Neutrophil (primary cell): ENCODE measurements at regions not wholly inside any gene's neighbourhood (a gene's known extent, or its start where the extent isn't known, plus 50 kb on each side); places are given as distances from the start of the nearest gene placed in this dataset.
"Not testable (repeated sequence)": the region's sequence is repeated elsewhere in the genome, so short reads cannot be mapped to it uniquely, and the experiment has no call there.

ENCODE experiments used
- H3K27ac ChIP-seq: fragments of 200-600 bp; sonication (generic); 2 replicates; pipeline ENCODE4 v1.5.1; 2016; ENCODE audit warnings: mild to moderate bottlenecking, moderate library complexity
- H3K27me3 ChIP-seq: fragments of 200-600 bp; sonication (generic); 2 replicates; pipeline ENCODE4 v1.6.0; 2016; ENCODE audit warnings: mild to moderate bottlenecking
- H3K36me3 ChIP-seq: fragments of 200-600 bp; sonication (generic); 2 replicates; pipeline ENCODE4 v1.5.1; 2017
- H3K4me1 ChIP-seq, 2 experiments: fragments of 200-600 bp in 1 of 2; sonication (generic) in 1 of 2; 1 replicate in 1 of 2; 2 replicates in 1 of 2; pipeline versions ENCODE4 v1.5.1 to v1.6.1; 2013 to 2016; ENCODE audit warnings: low read depth in 1 of 2, low read length in 1 of 2, mild to moderate bottlenecking in 1 of 2, moderate library complexity in 1 of 2; ENCODE audit not compliant: control insufficient read depth in 1 of 2, insufficient read depth in 1 of 2
- H3K4me3 ChIP-seq, 2 experiments: fragments of 200-600 bp in 1 of 2; sonication (generic) in 1 of 2; 1 replicate in 1 of 2; 2 replicates in 1 of 2; pipeline ENCODE4 v1.5.1; 2013 to 2016; ENCODE audit warnings: low read depth in 1 of 2, low read length in 1 of 2, mild to moderate bottlenecking in 1 of 2, moderate library complexity in 1 of 2
- H3K9me3 ChIP-seq: fragments of 200-600 bp; sonication (generic); 2 replicates; pipeline ENCODE4 v1.5.1; 2016
- TF ChIP-seq, protein P1 (sequence below): fragments of 200-600 bp; sonication (generic); IDR thresholded peaks from 2 replicates; pipeline ENCODE4 v1.5.1; 2016; ENCODE audit warnings: antibody characterized with exemption

DNA sequence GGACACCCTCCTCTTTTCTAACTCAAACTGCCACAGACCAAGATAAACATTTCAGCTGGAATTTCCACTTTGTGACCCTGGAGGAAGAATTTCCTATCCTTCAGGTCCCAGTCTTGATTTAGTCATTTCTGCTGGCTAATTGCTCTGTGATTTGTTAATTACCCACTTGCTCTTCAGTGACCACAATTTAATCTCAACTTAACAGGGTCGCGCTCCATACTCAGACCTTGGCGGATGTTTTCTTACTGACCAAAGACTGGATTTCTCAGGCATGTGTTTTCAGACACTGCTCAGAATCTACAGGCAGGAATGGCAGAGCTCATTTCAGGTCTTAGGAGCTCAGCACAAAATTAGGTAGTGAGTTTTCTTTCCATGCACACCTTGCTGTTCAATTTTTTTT lies 188.9 kb downstream of the ASMT start:
- Histone ChIP-seq H3K9me3 (no peaks in the 10 kb centered on the region), H3K4me1 (no peaks in the 10 kb centered on the region), H3K4me3 (no peak overlapping the region), H3K27me3 (no peaks in the 10 kb centered on the region), H3K36me3 (no peaks in the 10 kb centered on the region), H3K27ac (no peak overlapping the region)
- TF ChIP-seq, protein P1, sequence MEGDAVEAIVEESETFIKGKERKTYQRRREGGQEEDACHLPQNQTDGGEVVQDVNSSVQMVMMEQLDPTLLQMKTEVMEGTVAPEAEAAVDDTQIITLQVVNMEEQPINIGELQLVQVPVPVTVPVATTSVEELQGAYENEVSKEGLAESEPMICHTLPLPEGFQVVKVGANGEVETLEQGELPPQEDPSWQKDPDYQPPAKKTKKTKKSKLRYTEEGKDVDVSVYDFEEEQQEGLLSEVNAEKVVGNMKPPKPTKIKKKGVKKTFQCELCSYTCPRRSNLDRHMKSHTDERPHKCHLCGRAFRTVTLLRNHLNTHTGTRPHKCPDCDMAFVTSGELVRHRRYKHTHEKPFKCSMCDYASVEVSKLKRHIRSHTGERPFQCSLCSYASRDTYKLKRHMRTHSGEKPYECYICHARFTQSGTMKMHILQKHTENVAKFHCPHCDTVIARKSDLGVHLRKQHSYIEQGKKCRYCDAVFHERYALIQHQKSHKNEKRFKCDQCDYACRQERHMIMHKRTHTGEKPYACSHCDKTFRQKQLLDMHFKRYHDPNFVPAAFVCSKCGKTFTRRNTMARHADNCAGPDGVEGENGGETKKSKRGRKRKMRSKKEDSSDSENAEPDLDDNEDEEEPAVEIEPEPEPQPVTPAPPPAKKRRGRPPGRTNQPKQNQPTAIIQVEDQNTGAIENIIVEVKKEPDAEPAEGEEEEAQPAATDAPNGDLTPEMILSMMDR = no peak

DNA sequence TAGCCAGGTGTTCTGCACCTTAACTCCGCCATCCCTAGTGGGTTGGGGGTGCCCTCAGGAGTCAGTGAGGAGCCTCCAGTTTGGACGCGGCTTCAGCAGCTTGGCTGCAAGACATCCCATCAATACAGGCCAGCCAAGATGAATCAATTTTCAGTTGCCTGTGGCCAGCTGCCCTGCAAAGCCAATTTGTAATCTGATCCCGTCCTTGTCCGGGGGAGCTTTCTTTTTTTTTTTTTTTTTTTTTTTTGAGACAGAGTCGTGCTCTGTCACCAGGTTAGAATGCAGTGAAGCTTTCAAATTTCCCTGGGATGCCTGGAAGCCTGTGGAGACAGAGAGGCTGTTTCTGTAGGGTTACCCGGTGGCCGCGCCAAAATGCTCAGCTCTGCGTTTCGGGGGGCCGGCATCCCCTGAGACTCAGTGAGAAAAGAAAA lies 192.5 kb downstream of the ASMT start:
- TF ChIP-seq, protein P1 = no peak
- no peaks in the 10 kb centered on the region for H3K36me3 ChIP-seq
- H3K9me3 ChIP-seq = no peaks in the 10 kb centered on the region
- no peaks in the 10 kb centered on the region for H3K4me1 ChIP-seq
- no peak overlapping the region for H3K27ac ChIP-seq
- no peaks in the 10 kb centered on the region for H3K27me3 ChIP-seq
- H3K4me3 ChIP-seq = no peak overlapping the region

DNA sequence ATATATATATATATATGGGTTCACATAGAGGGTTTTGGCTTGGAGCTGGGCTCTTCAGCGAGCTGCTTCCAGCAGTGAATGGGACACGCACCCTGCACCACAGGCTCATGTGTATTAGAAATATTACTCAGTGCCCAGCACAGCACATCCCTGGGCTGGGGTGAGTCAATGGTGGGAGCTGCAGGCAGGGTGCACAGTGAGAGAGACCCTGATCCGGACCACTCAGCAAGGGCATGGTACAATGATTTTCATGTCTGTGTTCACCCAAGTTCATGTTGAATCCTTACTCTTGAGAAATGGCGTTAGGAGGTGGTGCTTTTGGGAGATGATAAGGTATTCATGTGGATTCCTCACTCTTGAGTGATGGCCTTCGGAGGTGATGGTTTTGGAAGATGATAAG lies 194.7 kb downstream of the ASMT start:
- H3K27me3 ChIP-seq = no peaks in the 10 kb centered on the region
- no peaks in the 10 kb centered on the region for H3K36me3 ChIP-seq
- H3K4me3 ChIP-seq = no peak overlapping the region
- no peak overlapping the region for H3K27ac ChIP-seq
- TF ChIP-seq, protein P1 = no peak
- H3K4me1 ChIP-seq = no peaks in the 10 kb centered on the region
- H3K9me3 ChIP-seq = no peaks in the 10 kb centered on the region

DNA sequence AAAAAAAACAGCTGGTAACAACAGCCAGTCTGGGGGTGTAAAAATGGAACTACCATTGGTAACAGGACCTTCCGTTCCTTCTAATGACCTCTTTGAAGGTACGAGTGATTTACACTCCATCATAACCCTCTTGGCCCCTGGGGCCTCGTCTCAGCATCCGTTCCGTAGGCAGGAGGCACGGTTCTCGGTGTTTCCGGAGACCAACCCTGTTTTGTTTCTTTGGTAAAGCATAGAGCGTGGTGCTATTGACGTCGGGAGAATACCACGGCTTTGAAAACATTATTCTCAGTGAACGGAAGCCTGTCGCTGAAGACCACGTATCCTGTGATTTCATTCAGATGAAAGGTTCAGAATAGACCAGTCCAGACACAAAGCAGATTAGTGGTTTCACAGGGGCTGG lies 198.9 kb downstream of the ASMT start:
- no peaks in the 10 kb centered on the region for H3K9me3 ChIP-seq
- H3K36me3 ChIP-seq = no peaks in the 10 kb centered on the region
- TF ChIP-seq, protein P1 = no peak
- H3K27ac ChIP-seq = no peak overlapping the region
- H3K4me1 ChIP-seq = no peaks in the 10 kb centered on the region
- H3K4me3 ChIP-seq = no peak overlapping the region
- no peaks in the 10 kb centered on the region for H3K27me3 ChIP-seq

DNA sequence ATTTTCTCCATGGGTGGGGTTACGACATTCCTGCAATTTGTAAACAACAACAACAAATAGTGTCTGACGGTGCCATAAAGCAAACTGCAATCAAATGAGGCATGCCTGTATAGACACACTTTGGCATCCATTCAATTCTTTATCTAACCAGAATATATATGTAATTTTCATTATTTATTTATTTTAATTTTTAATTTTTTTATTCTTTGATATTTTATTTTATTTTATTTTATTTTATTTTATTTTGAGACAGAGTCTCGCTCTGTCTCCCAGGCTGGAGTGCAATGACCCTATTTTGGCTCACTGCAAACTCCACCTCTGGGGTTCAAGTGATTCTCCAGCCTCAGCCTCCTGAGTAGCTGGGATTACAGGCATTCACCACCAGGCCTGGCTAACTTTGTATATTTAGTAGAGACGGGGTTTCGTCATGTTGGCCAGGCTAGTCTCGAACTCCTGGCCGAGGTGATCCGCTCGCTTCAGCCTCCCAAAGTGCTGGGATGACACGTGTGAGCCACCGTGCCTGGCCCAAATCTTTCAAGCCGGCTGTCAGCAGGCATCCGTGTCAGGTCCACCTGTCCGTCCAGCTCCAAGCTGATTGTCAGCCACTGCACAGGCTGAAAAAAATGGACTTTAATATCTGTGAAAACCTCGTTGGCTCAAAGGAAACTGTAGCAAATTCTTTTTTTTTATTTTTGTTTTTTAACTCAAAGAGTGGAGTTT lies 200.8 kb downstream of the ASMT start:
- H3K4me1 ChIP-seq = no peaks in the 10 kb centered on the region
- no peaks in the 10 kb centered on the region for H3K36me3 ChIP-seq
- H3K9me3 ChIP-seq = no peaks in the 10 kb centered on the region
- H3K27me3 ChIP-seq = no peaks in the 10 kb centered on the region
- H3K27ac ChIP-seq = no peak overlapping the region
- TF ChIP-seq, protein P1 = no peak
- no peak overlapping the region for H3K4me3 ChIP-seq

DNA sequence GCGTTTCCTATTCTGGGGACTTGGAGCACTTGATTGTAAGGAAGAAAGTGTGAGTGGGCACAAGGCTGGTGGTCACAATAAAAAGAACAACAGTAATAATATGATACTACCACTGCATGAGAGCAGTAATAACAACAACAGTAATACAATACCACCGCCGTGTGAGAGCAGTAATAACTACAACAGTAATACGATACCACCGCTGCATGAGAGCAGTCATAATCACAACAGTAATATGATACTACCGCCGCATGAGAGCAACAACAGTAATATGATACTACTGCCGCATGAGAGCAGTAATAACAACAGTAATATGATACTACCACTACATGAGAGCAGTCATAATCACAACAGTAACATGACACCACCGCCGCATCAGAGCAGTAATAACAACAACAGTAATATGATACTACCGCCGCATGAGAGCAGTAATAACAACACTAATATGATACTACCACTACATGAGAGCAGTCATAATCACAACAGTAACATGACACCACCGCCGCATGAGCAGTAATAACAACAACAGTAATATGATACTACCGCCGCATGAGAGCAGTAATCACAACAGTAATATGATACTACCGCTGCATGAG lies 201.6 kb downstream of the ASMT start:
- not testable (repeated sequence) for H3K4me1 ChIP-seq, H3K27ac ChIP-seq, H3K4me3 ChIP-seq, H3K9me3 ChIP-seq, H3K36me3 ChIP-seq, H3K27me3 ChIP-seq
